OCI-LY7 (cell line): ENCODE measurements at regions not wholly inside any gene's neighbourhood (a gene's known extent, or its start where the extent isn't known, plus 50 kb on each side); places are given as distances from the start of the nearest gene placed in this dataset.
"Not testable (repeated sequence)": the region's sequence is repeated elsewhere in the genome, so short reads cannot be mapped to it uniquely, and the experiment has no call there.

ENCODE experiments used
- BruUV-seq: library from RNA; stranded (reverse); fragments of 400-500 nt; replicated peaks from 2 replicates; lab custom pipeline; 2021; lab: Mats Ljungman, UMichigan
- CTCF ChIA-PET: fragments of 300-600 bp; sonication (Branson Sonifier 250); formaldehyde crosslinking; loops from one replicate; lab custom pipeline; 2022; ENCODE audit warnings: antibody characterized with exemption; ENCODE audit not compliant: unreplicated experiment; lab: Charles Lee
- POLR2A ChIA-PET: fragments of 300-600 bp; sonication (Branson Sonifier 250); formaldehyde crosslinking; loops from one replicate; lab custom pipeline; 2022; ENCODE audit warnings: antibody characterized with exemption; lab: Charles Lee
- DNase-seq: peaks from one replicate; pipeline ENCODE4 v3.0.0-alpha.2; 2015; ENCODE audit warnings: low spot score
- H2AFZ ChIP-seq: fragments of 200-600 bp; sonication (generic), shearing (Covaris generic); 2 replicates; pipeline ENCODE4 v1.6.1; 2014; ENCODE audit warnings: mild to moderate bottlenecking, antibody characterized with exemption, low read length, moderate library complexity
- H3K27ac ChIP-seq: fragments of 200-600 bp; sonication (generic); 2 replicates; pipeline ENCODE4 v1.5.1; 2014; ENCODE audit warnings: mixed run types, low read depth, mild to moderate bottlenecking, moderate library complexity, low read length, inconsistent platforms; ENCODE audit not compliant: poor library complexity, severe bottlenecking
- H3K36me3 ChIP-seq: fragments of 200-600 bp; sonication (generic); 2 replicates; pipeline ENCODE4 v1.6.1; 2014; ENCODE audit warnings: mild to moderate bottlenecking, antibody characterized with exemption, low read length, moderate library complexity, mixed read lengths; ENCODE audit not compliant: insufficient read depth
- H3K4me1 ChIP-seq: fragments of 200-600 bp; sonication (generic); 2 replicates; pipeline ENCODE4 v1.5.1; 2014; ENCODE audit warnings: mild to moderate bottlenecking, low read length; ENCODE audit not compliant: insufficient read depth, poor library complexity, severe bottlenecking
- H3K4me2 ChIP-seq: fragments of 200-600 bp; sonication (generic); 2 replicates; pipeline ENCODE4 v1.6.1; 2014; ENCODE audit warnings: mild to moderate bottlenecking, low read length
- H3K4me3 ChIP-seq: fragments of 200-600 bp; sonication (generic); 2 replicates; pipeline ENCODE4 v1.5.1; 2014; ENCODE audit warnings: mild to moderate bottlenecking, low read depth, low read length; ENCODE audit not compliant: poor library complexity, severe bottlenecking
- H3K79me2 ChIP-seq: fragments of 200-600 bp; sonication (generic); 2 replicates; pipeline ENCODE4 v1.6.1; 2016; ENCODE audit warnings: low read depth, mild to moderate bottlenecking, low read length, moderate library complexity, mixed read lengths; ENCODE audit not compliant: insufficient read depth
- H3K9me2 ChIP-seq: fragments of 200-600 bp; sonication (generic); 2 replicates; pipeline ENCODE4 v1.6.1; 2016; ENCODE audit warnings: mild to moderate bottlenecking, low read length, mixed read lengths; ENCODE audit not compliant: insufficient read depth
- H3K9me3 ChIP-seq: fragments of 200-600 bp; sonication (generic); 2 replicates; pipeline ENCODE4 v1.6.1; 2014; ENCODE audit warnings: mild to moderate bottlenecking, mixed run types, low read length, mixed read lengths
- H4K20me1 ChIP-seq: fragments of 200-600 bp; sonication (generic); 2 replicates; pipeline ENCODE4 v1.6.1; 2014; ENCODE audit warnings: mild to moderate bottlenecking, antibody characterized with exemption, low read length, moderate library complexity, mixed read lengths; ENCODE audit not compliant: insufficient read depth
- CTCF ChIP-seq: fragments of 200-600 bp; sonication (generic); conservative IDR thresholded peaks from 2 replicates; pipeline ENCODE4 v1.5.1; 2014; ENCODE audit warnings: mild to moderate bottlenecking, antibody characterized with exemption, low read length, moderate library complexity, mixed read lengths
- EZH2phosphoT487 ChIP-seq: fragments of 200-600 bp; sonication (generic); IDR thresholded peaks from 2 replicates; pipeline ENCODE4 v1.6.1; 2018; ENCODE audit warnings: low read depth, borderline replicate concordance, mild to moderate bottlenecking, mixed run types, antibody characterized with exemption, low read length, moderate library complexity, mixed read lengths
- intact Hi-C: fragments of 100-400 bp; cut with micrococcal nuclease; formaldehyde crosslinking; loops from one replicate; pipeline ENCODE4 v1.10.0; 2022; ENCODE audit not compliant: unreplicated experiment

- Histone ChIP-seq H3K9me2 (no peaks in the 10 kb centered on the region), H3K4me3 (no peak overlapping the region), H3K4me1 (no peaks in the 10 kb centered on the region), H3K79me2 (no peaks in the 10 kb centered on the region), H2AFZ (no peak overlapping the region), H3K27ac (no peak overlapping the region), H3K4me2 (no peak overlapping the region), H3K9me3 (no peaks in the 10 kb centered on the region), H3K36me3 (no peaks in the 10 kb centered on the region), H4K20me1 (no peaks in the 10 kb centered on the region)
- DNase-seq = no peak
- POLR2A ChIA-PET = no interaction called here
- TF ChIP-seq CTCF (no peak), EZH2phosphoT487 (no peak)
- no TSS peak for BruUV-seq
- intact Hi-C loops = no loop called here
- CTCF ChIA-PET = no interaction called here
Measured at GRCh38 chr2:113361051-113361450, 76.4 kb upstream of the ZNG1B start.

GRCh38 chr2:113357071-113357470 is 78.3 kb upstream of the PAX8 start:
- H3K27ac ChIP-seq = no peak overlapping the region
- no peaks in the 10 kb centered on the region for H4K20me1 ChIP-seq
- intact Hi-C loops = no loop called here
- H2AFZ ChIP-seq = no peak overlapping the region
- no TSS peak for BruUV-seq
- H3K9me2 ChIP-seq = no peaks in the 10 kb centered on the region
- H3K79me2 ChIP-seq = no peaks in the 10 kb centered on the region
- no peak for DNase-seq
- H3K4me2 ChIP-seq = no peak overlapping the region
- no peak for TF ChIP-seq EZH2phosphoT487
- TF ChIP-seq CTCF = no peak
- POLR2A ChIA-PET = interaction anchor here (0.7 kb wide), 1 partner anchor 18 kb away, joined by 3 read pairs; no protein-coding TSS in a partner anchor
- no peaks in the 10 kb centered on the region for H3K36me3 ChIP-seq
- H3K9me3 ChIP-seq = no peaks in the 10 kb centered on the region
- H3K4me3 ChIP-seq = no peak overlapping the region
- CTCF ChIA-PET = no interaction called here
- H3K4me1 ChIP-seq = no peaks in the 10 kb centered on the region

GRCh38 chr2:113356284-113356683 is 77.6 kb upstream of the PAX8 start:
- DNase-seq, H3K9me2 ChIP-seq, H4K20me1 ChIP-seq, H3K9me3 ChIP-seq, BruUV-seq, H3K36me3 ChIP-seq, H2AFZ ChIP-seq, intact Hi-C loops, CTCF ChIA-PET, H3K79me2 ChIP-seq, H3K27ac ChIP-seq, H3K4me3 ChIP-seq, H3K4me1 ChIP-seq, H3K4me2 ChIP-seq: not testable (repeated sequence)
- POLR2A ChIA-PET = interaction anchor here (0.7 kb wide), 1 partner anchor 227 kb away, joined by 3 read pairs; no protein-coding TSS in a partner anchor

GRCh38 chr2:113355339-113356015 is 76.8 kb upstream of the PAX8 start:
- H3K79me2 ChIP-seq, H3K4me3 ChIP-seq, H3K9me3 ChIP-seq, BruUV-seq, DNase-seq, H3K4me2 ChIP-seq, H3K36me3 ChIP-seq, H4K20me1 ChIP-seq, H2AFZ ChIP-seq, H3K27ac ChIP-seq, CTCF ChIA-PET, POLR2A ChIA-PET, intact Hi-C loops, H3K9me2 ChIP-seq, H3K4me1 ChIP-seq: not testable (repeated sequence)
